ENCODE measurements at regions not wholly inside any gene's neighbourhood (a gene's known extent, or its start where the extent isn't known, plus 50 kb on each side); places are given as distances from the start of the nearest gene placed in this dataset.

DNA sequence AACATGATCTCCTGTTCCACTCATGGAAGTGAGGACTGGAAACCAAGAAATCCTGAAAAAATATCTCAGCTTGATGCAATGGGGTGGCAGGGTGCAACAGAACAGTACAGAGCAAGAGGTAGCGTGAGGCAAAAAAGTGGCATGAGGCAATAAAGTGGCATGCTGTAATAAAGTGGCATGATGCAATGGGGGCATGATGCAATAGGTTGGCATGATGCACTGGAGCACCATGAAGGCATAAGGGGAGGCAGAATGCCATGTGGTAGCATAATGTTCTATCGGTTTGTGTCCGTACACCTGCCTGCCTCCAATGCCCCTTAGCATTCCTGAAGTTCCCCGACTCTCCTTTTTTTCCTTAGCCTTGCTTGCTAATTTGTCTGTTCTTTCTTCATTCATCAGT is 648.4 kb downstream of the TMEM182 start:
- no peaks in the 10 kb centered on the region for H3K36me3 Mint-ChIP-seq (ENCODE audit: low read depth)
- DNase-seq (no peak), ATAC-seq (no peak)
- no peaks in the 10 kb centered on the region for H3K27me3 Mint-ChIP-seq
- H3K4me1 Mint-ChIP-seq, result no peaks in the 10 kb centered on the region
- H3K9me3 Mint-ChIP-seq, result peaks cover 8% of the 10 kb centered on the region
- no peak overlapping the region for H3K4me3 Mint-ChIP-seq
- no peak overlapping the region for H3K27ac Mint-ChIP-seq

DNA sequence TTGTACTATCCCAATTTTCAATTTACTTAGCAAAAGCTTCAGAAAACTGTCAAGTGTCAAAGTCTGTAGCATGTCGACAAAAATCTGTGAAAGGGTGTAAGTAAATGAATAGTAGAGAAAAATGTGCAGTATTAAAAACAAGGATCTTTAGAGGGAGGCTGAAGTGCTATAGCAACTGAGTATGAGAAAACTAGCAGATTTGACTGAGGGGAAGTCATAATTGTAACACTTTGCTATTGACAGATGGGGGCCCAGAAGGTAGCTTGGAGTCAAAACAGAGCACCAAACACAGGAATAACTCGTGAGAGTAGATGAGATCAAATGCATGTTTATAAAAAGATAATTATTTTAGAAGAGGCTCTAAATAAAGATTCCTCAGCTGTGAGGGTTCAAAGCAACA is 657.7 kb downstream of the TMEM182 start:
- no peak for ATAC-seq
- no peak overlapping the region for H3K4me3 Mint-ChIP-seq
- H3K36me3 Mint-ChIP-seq (ENCODE audit: low read depth), result no peaks in the 10 kb centered on the region

DNA sequence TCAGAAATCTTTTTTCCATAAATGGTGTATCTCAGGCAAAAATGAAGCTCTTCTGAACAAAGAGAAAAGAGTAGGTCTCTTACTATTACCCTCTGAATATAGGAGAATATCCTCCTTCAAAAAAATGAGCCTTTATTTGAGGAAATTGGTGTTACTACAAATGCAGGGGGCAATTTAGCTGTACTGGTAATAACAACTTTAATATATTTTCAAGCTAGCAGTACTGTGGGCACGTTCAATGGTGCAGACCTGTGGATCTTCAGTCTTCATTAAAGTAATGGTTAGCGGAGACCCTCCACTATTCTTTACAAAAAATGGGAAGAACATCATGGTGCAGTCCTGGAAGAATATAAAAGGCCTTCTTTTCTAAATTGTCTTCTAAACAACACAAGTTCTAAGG is 661.3 kb downstream of the TMEM182 start:
- Mint-ChIP-seq H3K36me3 (ENCODE audit: low read depth) (no peaks in the 10 kb centered on the region), H3K27me3 (no peaks in the 10 kb centered on the region), H3K9me3 (no peaks in the 10 kb centered on the region), H3K4me1 (no peaks in the 10 kb centered on the region), H3K4me3 (no peak overlapping the region), H3K27ac (no peak overlapping the region)
- ATAC-seq (no peak), DNase-seq (no peak)

More for the DNA sequence above, 657.7 kb downstream of the TMEM182 start:
- H3K4me1 Mint-ChIP-seq, result no peaks in the 10 kb centered on the region
- no peak overlapping the region for H3K27ac Mint-ChIP-seq
- no peak for DNase-seq
- no peaks in the 10 kb centered on the region for H3K27me3 Mint-ChIP-seq
- H3K9me3 Mint-ChIP-seq, result peaks cover 14% of the 10 kb centered on the region

DNA sequence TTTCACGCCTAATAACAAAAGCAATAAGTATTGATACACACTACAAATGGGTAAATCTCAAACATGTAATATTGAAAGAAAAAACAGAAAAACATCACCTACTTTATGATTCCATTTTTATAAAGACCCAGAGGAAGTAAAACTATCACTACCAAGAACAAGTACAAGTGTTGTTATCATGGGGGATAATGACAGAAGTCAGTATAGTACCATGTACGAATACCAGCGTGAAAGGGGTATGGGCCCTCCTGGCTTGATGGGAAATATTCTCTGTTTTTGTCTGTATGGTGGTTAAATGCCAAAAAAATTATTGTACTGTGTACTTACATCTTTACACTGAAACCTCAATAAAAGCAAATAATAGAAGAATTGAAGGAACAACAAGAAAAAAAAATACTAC is 665.7 kb downstream of the TMEM182 start:
- Mint-ChIP-seq H3K36me3 (ENCODE audit: low read depth) (no peaks in the 10 kb centered on the region), H3K4me1 (no peaks in the 10 kb centered on the region), H3K9me3 (no peaks in the 10 kb centered on the region), H3K4me3 (no peak overlapping the region), H3K27me3 (no peaks in the 10 kb centered on the region), H3K27ac (no peak overlapping the region)
- no peak for ATAC-seq
- DNase-seq, result no peak

DNA sequence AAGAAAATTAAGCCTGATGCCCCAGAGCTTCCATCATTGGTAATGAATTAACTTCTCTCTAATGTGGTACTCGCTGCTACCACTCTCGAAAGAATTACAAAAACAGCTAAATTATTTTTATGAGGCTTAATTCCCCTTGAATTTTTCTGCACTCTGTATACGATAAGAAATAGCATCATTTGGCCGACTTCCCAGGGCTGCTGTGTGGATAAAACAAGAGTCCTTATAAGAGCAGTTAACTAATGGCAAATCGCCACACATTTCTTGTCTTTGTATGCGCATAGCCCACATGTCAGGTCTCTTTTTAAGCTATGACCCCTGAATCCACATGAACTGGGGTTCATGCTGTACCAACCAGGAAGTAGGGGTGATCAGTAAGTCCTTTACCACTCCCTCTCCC is 668.4 kb downstream of the TMEM182 start:
- no peak for DNase-seq
- no peaks in the 10 kb centered on the region for H3K27me3 Mint-ChIP-seq

DNA sequence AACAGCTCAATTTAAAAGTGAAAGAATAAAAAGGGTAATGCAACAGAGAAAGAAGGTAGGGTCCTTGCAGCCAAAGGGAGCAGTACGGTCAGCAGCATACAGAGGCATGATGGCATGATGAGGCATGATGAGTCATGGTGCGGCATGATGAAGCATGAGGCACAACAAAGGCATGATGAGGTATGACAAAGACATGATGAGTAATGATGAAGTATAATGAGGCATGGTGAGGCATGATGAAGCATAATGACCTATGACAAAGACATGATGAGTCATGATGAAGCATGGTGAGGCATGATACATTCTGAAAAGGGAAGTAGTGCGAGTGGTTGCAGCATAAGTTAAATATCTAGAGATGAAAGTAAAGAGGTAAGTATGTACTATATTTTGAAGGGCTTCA is 673.2 kb downstream of the TMEM182 start:
- peak; percentile 10 for ATAC-seq
- no peak overlapping the region for H3K27ac Mint-ChIP-seq
- H3K27me3 Mint-ChIP-seq, result no peaks in the 10 kb centered on the region
- no peaks in the 10 kb centered on the region for H3K4me1 Mint-ChIP-seq
- no peaks in the 10 kb centered on the region for H3K36me3 Mint-ChIP-seq (ENCODE audit: low read depth)
- DNase-seq, result no peak
- no peak overlapping the region for H3K4me3 Mint-ChIP-seq
- H3K9me3 Mint-ChIP-seq, result peaks cover 17% of the 10 kb centered on the region

More for the DNA sequence above, 668.4 kb downstream of the TMEM182 start:
- ATAC-seq, result no peak
- Mint-ChIP-seq H3K4me3 (no peak overlapping the region), H3K36me3 (ENCODE audit: low read depth) (no peaks in the 10 kb centered on the region), H3K9me3 (peaks cover 11% of the 10 kb centered on the region), H3K4me1 (no peaks in the 10 kb centered on the region), H3K27ac (no peak overlapping the region)

DNA sequence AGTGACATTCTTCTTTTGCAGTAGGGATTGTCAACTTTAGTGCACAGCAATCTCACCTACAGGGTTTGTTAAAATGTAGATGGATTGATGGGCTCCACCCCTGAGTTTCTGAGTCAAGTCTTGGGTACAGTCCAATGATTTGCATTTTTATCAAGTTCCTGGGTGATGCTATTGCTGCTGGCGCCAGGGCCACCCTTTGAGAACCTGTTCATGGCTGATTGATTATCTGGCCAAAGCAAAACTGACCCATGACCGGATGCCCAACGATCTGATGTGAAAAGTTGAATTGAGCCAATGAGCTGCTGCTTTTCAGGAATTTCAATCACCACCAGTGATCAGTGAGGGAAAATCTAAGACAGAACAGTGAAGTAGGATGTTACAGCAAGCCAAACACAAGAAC is 675.3 kb downstream of the TMEM182 start:
- no peaks in the 10 kb centered on the region for H3K4me1 Mint-ChIP-seq
- peaks cover 17% of the 10 kb centered on the region for H3K9me3 Mint-ChIP-seq
- H3K27me3 Mint-ChIP-seq, result no peaks in the 10 kb centered on the region
- no peak overlapping the region for H3K27ac Mint-ChIP-seq
- H3K4me3 Mint-ChIP-seq, result no peak overlapping the region
- no peaks in the 10 kb centered on the region for H3K36me3 Mint-ChIP-seq (ENCODE audit: low read depth)
- ATAC-seq (no peak), DNase-seq (no peak)

DNA sequence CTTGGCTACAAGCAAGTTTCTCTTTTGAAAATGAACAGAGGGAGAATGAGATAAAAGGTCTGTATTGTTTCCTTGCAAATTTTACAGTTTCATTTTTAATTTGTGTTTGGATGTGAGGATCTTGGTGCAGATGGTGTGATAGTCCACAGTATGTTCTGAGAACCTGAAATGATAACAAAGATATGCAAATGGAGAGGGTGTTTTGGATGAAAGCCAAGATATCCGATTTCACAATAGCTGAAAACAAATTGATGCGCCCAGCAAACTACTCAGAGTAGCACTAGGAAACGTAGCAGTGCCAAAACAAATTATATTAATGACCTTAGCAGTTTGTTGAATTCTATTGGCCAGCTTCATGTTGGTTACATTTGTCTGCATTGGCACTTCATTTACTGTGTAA is 683.5 kb downstream of the TMEM182 start:
- Mint-ChIP-seq H3K36me3 (ENCODE audit: low read depth) (no peaks in the 10 kb centered on the region), H3K4me1 (no peaks in the 10 kb centered on the region), H3K4me3 (no peak overlapping the region), H3K27ac (no peak overlapping the region), H3K9me3 (peaks cover 6% of the 10 kb centered on the region), H3K27me3 (no peaks in the 10 kb centered on the region)
- DNase-seq (no peak), ATAC-seq (no peak)

DNA sequence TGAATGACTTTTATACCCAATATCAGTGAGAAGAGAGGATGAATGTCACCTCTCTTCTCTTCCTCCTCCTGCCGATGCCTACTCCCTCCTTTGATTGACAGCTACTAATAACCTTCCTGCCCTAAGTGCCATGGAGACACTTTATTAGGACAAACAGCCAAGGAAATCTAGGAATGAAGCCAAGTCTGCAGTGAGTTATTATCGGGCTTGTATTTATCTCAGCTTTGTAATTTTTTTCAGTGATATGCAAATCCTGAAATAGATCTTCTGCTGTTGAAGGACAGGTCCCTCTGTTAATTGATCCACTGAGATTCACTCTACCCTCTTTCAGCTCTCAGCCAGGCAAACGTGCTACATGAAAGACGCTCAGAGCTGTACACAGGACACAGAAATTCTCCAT is 686.7 kb downstream of the TMEM182 start:
- DNase-seq (no peak), ATAC-seq (no peak)
- Mint-ChIP-seq H3K4me1 (no peaks in the 10 kb centered on the region), H3K4me3 (no peak overlapping the region), H3K27me3 (no peaks in the 10 kb centered on the region), H3K9me3 (peaks cover 7% of the 10 kb centered on the region), H3K27ac (no peak overlapping the region), H3K36me3 (ENCODE audit: low read depth) (no peaks in the 10 kb centered on the region)

DNA sequence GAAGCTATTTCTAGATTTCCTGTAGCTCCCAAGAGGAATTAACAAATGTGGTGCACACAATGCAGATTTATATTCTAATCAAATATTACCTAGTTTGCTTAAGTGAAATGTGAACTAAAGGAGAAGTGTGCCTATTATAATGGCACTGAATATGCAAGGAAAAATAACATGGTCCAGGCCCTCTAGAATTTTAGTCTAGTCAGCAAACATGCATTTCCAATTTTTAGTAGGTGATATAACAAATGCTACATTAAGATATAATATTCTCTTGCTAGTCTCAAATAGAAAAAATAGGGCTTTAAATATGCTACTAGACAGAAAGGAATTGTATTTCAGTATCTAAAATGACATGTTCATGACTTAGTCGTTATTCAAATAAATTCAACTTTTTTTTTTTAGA is 689.5 kb downstream of the TMEM182 start:
- DNase-seq, result no peak
- Mint-ChIP-seq H3K4me3 (no peak overlapping the region), H3K27me3 (no peaks in the 10 kb centered on the region)

DNA sequence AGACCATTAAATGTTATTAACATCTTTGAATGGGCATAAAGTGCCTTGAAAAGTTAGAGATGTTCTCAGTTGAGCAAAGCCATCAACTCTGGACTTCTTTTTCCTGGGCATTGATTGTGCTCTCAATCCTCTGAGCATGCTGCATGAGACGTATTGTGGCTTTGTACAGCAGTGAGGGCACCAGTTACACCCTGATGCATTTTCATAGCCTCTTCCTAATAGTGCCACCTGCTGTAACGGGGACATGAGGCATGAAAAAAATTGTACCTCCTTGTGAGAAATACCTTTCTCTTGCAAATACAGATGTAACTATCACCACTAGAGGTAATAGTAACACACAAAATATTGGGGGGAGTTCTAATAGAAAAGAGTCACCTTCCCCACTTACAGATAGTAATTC is 697.5 kb downstream of the TMEM182 start:
- no peaks in the 10 kb centered on the region for H3K27me3 Mint-ChIP-seq
- H3K4me3 Mint-ChIP-seq, result no peak overlapping the region
- no peaks in the 10 kb centered on the region for H3K9me3 Mint-ChIP-seq
- no peaks in the 10 kb centered on the region for H3K4me1 Mint-ChIP-seq
- DNase-seq (no peak), ATAC-seq (no peak)
- H3K36me3 Mint-ChIP-seq (ENCODE audit: low read depth), result no peaks in the 10 kb centered on the region
- H3K27ac Mint-ChIP-seq, result no peak overlapping the region

More for the DNA sequence above, 689.5 kb downstream of the TMEM182 start:
- ATAC-seq, result no peak
- no peaks in the 10 kb centered on the region for H3K36me3 Mint-ChIP-seq (ENCODE audit: low read depth)
- peaks cover 7% of the 10 kb centered on the region for H3K9me3 Mint-ChIP-seq
- no peak overlapping the region for H3K27ac Mint-ChIP-seq
- H3K4me1 Mint-ChIP-seq, result no peaks in the 10 kb centered on the region

DNA sequence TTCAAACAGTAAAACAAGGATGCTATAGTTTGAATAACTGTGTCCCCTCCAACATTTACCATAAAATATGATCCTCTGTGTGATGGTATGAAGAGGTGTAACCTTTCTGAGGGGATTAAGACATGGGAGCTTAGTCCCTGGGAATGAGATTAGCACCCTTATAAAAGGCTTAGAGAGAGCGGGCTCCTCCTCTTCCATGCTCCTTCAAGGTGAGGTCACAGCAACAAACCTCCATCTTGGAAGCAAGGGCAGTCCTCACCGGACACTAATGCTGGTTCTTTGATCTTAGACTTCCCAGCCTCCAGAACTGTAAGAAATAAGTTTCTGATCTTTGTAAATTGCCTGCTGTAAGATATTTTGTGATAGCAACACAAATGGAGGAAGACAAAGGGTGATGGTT is 700.3 kb downstream of the TMEM182 start:
- H3K4me3 Mint-ChIP-seq, result no peak overlapping the region
- DNase-seq (no peak), ATAC-seq (no peak)
- H3K27ac Mint-ChIP-seq, result no peak overlapping the region
- H3K36me3 Mint-ChIP-seq (ENCODE audit: low read depth), result no peaks in the 10 kb centered on the region
- H3K4me1 Mint-ChIP-seq, result no peaks in the 10 kb centered on the region
- H3K9me3 Mint-ChIP-seq, result peaks cover 8% of the 10 kb centered on the region
- no peaks in the 10 kb centered on the region for H3K27me3 Mint-ChIP-seq

DNA sequence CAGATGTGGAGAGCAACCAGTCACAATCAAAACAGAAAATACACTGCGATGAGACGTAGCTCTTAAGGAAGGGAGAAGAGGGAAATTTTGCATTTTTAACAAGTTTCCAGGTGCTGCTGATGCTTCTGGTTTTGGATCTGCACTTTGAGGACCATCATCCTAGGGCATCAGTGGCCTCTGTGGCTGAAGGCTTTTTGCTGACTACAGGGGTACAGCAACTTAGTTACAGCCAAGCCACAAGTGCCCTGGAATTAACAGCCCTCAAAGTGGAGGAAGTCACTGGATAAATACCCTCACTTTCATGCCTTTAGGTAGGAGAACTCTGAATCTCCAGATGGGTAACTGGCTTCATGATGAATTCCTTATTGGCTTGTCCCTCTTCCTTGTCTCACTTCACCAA is 700.9 kb downstream of the TMEM182 start:
- H3K36me3 Mint-ChIP-seq (ENCODE audit: low read depth), result no peaks in the 10 kb centered on the region
- H3K9me3 Mint-ChIP-seq, result peaks cover 8% of the 10 kb centered on the region
- H3K4me1 Mint-ChIP-seq, result no peaks in the 10 kb centered on the region
- H3K4me3 Mint-ChIP-seq, result no peak overlapping the region
- DNase-seq (no peak), ATAC-seq (no peak)
- no peaks in the 10 kb centered on the region for H3K27me3 Mint-ChIP-seq
- no peak overlapping the region for H3K27ac Mint-ChIP-seq

DNA sequence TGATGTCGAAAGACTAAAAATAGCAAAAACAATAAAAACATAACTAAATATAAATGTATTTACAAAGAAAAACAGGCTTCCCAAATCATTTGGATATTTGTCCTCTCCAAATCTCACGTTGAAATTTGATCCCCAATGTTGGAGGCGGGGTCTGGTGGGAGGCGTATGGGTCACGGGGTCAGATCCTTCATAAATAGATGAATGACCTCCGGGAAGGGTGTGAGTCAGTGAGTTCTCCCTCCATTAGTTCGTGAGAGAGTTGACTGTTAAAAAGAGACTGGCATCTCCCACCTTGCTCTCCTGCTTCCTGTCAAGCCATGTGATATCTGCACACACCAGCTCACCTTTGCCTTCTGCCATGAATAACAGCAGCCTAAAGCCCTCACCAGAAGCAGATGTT is 703.0 kb downstream of the TMEM182 start:
- no peak for DNase-seq
- H3K27ac Mint-ChIP-seq, result no peak overlapping the region
- H3K9me3 Mint-ChIP-seq, result peaks cover 8% of the 10 kb centered on the region
- no peaks in the 10 kb centered on the region for H3K4me1 Mint-ChIP-seq
- ATAC-seq, result no peak
- H3K27me3 Mint-ChIP-seq, result no peaks in the 10 kb centered on the region
- no peak overlapping the region for H3K4me3 Mint-ChIP-seq
- no peaks in the 10 kb centered on the region for H3K36me3 Mint-ChIP-seq (ENCODE audit: low read depth)

DNA sequence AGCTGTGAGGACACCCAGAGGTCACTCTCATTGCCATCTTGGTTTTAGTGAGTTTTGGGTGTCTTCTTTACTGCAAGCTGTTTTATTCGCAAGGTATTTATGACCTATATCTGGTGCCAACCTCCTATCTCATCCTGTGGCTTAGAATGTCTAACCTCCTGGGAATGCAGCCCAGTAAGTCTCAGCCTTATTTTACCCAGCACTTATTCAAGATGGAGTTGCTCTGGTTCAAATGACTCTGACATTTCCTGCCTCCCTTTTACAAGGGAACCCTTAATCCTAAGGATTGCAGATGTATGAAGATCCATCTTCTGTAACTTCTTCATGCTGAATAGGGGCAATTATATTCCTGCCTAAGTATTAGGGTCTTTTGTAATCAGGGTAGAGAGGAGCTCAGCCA is 708.0 kb downstream of the TMEM182 start:
- DNase-seq (no peak), ATAC-seq (no peak)
- Mint-ChIP-seq H3K4me3 (no peak overlapping the region), H3K27ac (no peak overlapping the region), H3K9me3 (peaks cover 19% of the 10 kb centered on the region), H3K27me3 (no peaks in the 10 kb centered on the region), H3K36me3 (ENCODE audit: low read depth) (no peaks in the 10 kb centered on the region), H3K4me1 (no peaks in the 10 kb centered on the region)

DNA sequence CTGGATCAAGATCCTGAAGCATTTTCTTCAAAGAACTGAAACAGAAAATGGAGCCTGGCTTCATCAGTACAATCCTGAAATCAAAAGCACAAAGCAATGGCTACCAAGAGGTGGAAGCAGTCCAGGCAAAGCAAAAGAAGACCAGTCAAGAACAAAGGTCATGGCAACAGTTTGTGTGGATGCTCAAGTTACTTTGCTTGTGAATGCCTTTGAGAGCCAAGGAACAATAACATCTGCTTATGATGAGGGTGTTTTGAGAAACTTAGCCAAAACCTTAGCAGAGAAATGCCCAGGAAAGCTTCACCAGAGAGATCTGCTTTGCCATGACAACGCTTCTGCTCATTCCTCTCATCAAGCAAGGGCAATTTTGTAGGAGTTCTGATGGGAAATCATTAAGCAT is 723.1 kb downstream of the TMEM182 start:
- Mint-ChIP-seq H3K9me3 (peaks cover 11% of the 10 kb centered on the region), H3K4me3 (no peak overlapping the region), H3K4me1 (no peaks in the 10 kb centered on the region), H3K27ac (no peak overlapping the region), H3K27me3 (no peaks in the 10 kb centered on the region), H3K36me3 (ENCODE audit: low read depth) (no peaks in the 10 kb centered on the region)
- no peak for DNase-seq
- no peak for ATAC-seq

All from activated naive CD8-positive, alpha-beta T cell treated with anti-CD3 and anti-CD28 coated beads, Interleukin-2, amount 50 U/mL, for 24 hours (primary cell).